ENCODE measurements at regions not wholly inside any gene's neighbourhood (a gene's known extent, or its start where the extent isn't known, plus 50 kb on each side); places are given as distances from the start of the nearest gene placed in this dataset.

- TF ChIP-seq NFYB (CRISPR knock-in tag; conservative IDR thresholded peaks at IDR 0.05; ENCODE audit: low read depth) (no peak), OVOL2 (CRISPR knock-in tag; IDR thresholded peaks at IDR 0.05; ENCODE audit: borderline replicate concordance) (no peak), EMX1 (CRISPR knock-in tag; IDR thresholded peaks at IDR 0.05) (no peak), ZMAT4 (CRISPR knock-in tag; IDR thresholded peaks at IDR 0.05) (no peak), ZNF532 (CRISPR knock-in tag; IDR thresholded peaks at IDR 0.05; ENCODE audit: borderline replicate concordance) (no peak), NR2C2 (CRISPR knock-in tag; IDR thresholded peaks at IDR 0.05) (no peak), ZNF671 (CRISPR knock-in tag; IDR thresholded peaks at IDR 0.05) (no peak), ZNF232 (CRISPR knock-in tag; IDR thresholded peaks at IDR 0.05) (no peak), SMAD3 (CRISPR knock-in tag; IDR thresholded peaks at IDR 0.05; ENCODE audit: borderline replicate concordance) (no peak), GABPB1 (CRISPR knock-in tag; IDR thresholded peaks at IDR 0.05) (no peak)
- TF ChIP-seq, protein P1, sequence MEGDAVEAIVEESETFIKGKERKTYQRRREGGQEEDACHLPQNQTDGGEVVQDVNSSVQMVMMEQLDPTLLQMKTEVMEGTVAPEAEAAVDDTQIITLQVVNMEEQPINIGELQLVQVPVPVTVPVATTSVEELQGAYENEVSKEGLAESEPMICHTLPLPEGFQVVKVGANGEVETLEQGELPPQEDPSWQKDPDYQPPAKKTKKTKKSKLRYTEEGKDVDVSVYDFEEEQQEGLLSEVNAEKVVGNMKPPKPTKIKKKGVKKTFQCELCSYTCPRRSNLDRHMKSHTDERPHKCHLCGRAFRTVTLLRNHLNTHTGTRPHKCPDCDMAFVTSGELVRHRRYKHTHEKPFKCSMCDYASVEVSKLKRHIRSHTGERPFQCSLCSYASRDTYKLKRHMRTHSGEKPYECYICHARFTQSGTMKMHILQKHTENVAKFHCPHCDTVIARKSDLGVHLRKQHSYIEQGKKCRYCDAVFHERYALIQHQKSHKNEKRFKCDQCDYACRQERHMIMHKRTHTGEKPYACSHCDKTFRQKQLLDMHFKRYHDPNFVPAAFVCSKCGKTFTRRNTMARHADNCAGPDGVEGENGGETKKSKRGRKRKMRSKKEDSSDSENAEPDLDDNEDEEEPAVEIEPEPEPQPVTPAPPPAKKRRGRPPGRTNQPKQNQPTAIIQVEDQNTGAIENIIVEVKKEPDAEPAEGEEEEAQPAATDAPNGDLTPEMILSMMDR (IDR thresholded peaks at IDR 0.05), result no peak
These were observed 158.8 kb upstream of the AADAT start (continued) for GRCh38 chr4:170248576-170248975.

DNA sequence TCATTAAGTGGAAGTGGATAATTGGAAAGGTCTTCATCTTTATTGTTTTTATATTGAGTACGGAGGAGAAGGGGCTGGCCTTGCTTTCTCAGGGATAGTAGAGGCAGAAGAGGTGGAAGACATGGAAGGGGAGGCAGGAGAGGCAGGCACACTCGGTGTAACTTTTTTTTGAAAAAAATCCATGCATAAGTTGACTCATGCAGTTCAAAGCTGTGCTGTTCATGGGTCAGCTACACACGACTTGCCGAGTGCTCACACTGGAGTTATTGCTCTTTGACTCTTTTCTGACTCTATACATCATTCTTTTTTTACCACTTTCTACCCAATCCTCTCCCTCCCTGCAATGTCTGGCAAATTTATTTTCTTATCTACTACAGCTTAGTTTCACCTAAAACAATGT is 158.3 kb upstream of the AADAT start:
- DNase-seq (ENCODE audit: low spot score) (no peak), ATAC-seq (no peak)
- H3K4me1 Mint-ChIP-seq, result peaks cover 9% of the 10 kb centered on the region
- no peak overlapping the region for H3K27ac Mint-ChIP-seq
- POLR2A ChIA-PET, result no interaction called here
- H3K27me3 Mint-ChIP-seq (ENCODE audit: low read depth), result no peaks in the 10 kb centered on the region
- no peaks in the 10 kb centered on the region for H3K36me3 Mint-ChIP-seq
- H3K4me3 Mint-ChIP-seq, result no peak overlapping the region
- CTCF ChIA-PET, result interaction anchor here (1.0 to 3.2 kb wide), 2 partner anchors 12 to 20 kb away, joined by 4 to 21 read pairs; no protein-coding TSS in a partner anchor
- no peaks in the 10 kb centered on the region for H3K9me3 Mint-ChIP-seq
- TF ChIP-seq AFF4 (CRISPR knock-in tag; IDR thresholded peaks at IDR 0.05; ENCODE audit: borderline replicate concordance), result no peak
- TF ChIP-seq, protein P1 (IDR thresholded peaks at IDR 0.05), result no peak
- TF ChIP-seq CBFB (CRISPR knock-in tag; IDR thresholded peaks at IDR 0.05; ENCODE audit: low read depth), result no peak
- no peak for TF ChIP-seq ATF2 (CRISPR knock-in tag; IDR thresholded peaks at IDR 0.05; ENCODE audit: borderline replicate concordance, low read depth)
- TF ChIP-seq ZNF232 (CRISPR knock-in tag; IDR thresholded peaks at IDR 0.05), result no peak
- no peak for TF ChIP-seq ZNF532 (CRISPR knock-in tag; IDR thresholded peaks at IDR 0.05; ENCODE audit: borderline replicate concordance)
- TF ChIP-seq HMGA2 (CRISPR knock-in tag; IDR thresholded peaks at IDR 0.05), result no peak
- TF ChIP-seq, protein P2, sequence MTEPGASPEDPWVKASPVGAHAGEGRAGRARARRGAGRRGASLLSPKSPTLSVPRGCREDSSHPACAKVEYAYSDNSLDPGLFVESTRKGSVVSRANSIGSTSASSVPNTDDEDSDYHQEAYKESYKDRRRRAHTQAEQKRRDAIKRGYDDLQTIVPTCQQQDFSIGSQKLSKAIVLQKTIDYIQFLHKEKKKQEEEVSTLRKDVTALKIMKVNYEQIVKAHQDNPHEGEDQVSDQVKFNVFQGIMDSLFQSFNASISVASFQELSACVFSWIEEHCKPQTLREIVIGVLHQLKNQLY (CRISPR knock-in tag; IDR thresholded peaks at IDR 0.05), result no peak
